Left ventricle myocardium inferior (tissue), 1 donor: ENCODE measurements at regions not wholly inside any gene's neighbourhood (a gene's known extent, or its start where the extent isn't known, plus 50 kb on each side); places are given as distances from the start of the nearest gene placed in this dataset.

Source experiments
- DNase-seq: peaks from one replicate; pipeline ENCODE4 v3.0.0-alpha.2; 2020
- H3K27ac ChIP-seq: fragments of 200-600 bp; replicated peaks from 2 replicates; pipeline ENCODE4 v1.8.0; 2021
- H3K27me3 ChIP-seq: fragments of 200-600 bp; 2 replicates; pipeline ENCODE4 v1.8.0; 2021; ENCODE audit warnings: low read depth
- H3K36me3 ChIP-seq: fragments of 200-600 bp; 2 replicates; pipeline ENCODE4 v1.8.0; 2021
- H3K4me1 ChIP-seq: fragments of 200-600 bp; 2 replicates; pipeline ENCODE4 v1.8.0; 2021
- H3K4me3 ChIP-seq: fragments of 200-600 bp; 2 replicates; pipeline ENCODE4 v1.8.0; 2021; ENCODE audit warnings: mild to moderate bottlenecking, moderate library complexity
- H3K9me3 ChIP-seq: fragments of 200-600 bp; replicated peaks from 2 replicates; pipeline ENCODE4 v1.8.0; 2021
- intact Hi-C: fragments of 100-400 bp; cut with micrococcal nuclease; formaldehyde crosslinking; loops from one replicate; pipeline ENCODE4 v1.11.0; 2022
- TF ChIP-seq, protein P1 (sequence below): fragments of 200-600 bp; IDR thresholded peaks from 2 replicates; pipeline ENCODE4 v1.8.0; 2021; ENCODE audit warnings: antibody characterized with exemption, mild to moderate bottlenecking, borderline replicate concordance
- donor health status: DM: no; HTN: yes; CAD: no; lungs with severe emphysema.

DNA sequence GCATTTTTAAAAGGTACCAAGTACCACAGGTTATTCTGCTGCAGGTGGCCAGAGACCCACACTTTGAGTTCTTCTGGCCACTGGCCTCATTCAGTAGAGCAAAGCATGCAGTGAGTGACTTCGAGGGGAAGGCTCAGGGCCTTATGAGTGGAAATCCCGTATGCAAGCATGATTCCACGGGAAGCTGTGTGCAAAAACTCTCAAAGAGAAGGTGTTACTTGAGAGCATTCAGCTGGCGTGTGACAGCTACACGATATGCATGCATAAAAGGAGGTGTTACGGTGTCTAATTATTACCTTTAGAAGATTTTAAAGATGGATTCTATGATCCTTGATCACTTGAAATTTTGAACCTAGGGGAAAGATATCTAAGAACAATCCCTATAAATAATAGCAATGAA is 160.3 kb downstream of the ENC1 start:
- intact Hi-C loops: no loop called here
- peaks cover 8% of the 10 kb centered on the region for H3K27me3 ChIP-seq
- no peak for DNase-seq
- no peak overlapping the region for H3K4me3 ChIP-seq
- TF ChIP-seq, protein P1, sequence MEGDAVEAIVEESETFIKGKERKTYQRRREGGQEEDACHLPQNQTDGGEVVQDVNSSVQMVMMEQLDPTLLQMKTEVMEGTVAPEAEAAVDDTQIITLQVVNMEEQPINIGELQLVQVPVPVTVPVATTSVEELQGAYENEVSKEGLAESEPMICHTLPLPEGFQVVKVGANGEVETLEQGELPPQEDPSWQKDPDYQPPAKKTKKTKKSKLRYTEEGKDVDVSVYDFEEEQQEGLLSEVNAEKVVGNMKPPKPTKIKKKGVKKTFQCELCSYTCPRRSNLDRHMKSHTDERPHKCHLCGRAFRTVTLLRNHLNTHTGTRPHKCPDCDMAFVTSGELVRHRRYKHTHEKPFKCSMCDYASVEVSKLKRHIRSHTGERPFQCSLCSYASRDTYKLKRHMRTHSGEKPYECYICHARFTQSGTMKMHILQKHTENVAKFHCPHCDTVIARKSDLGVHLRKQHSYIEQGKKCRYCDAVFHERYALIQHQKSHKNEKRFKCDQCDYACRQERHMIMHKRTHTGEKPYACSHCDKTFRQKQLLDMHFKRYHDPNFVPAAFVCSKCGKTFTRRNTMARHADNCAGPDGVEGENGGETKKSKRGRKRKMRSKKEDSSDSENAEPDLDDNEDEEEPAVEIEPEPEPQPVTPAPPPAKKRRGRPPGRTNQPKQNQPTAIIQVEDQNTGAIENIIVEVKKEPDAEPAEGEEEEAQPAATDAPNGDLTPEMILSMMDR: no peak
- no peaks in the 10 kb centered on the region for H3K9me3 ChIP-seq
- no peak overlapping the region for H3K27ac ChIP-seq
- no peaks in the 10 kb centered on the region for H3K36me3 ChIP-seq
- peaks cover 17% of the 10 kb centered on the region for H3K4me1 ChIP-seq

DNA sequence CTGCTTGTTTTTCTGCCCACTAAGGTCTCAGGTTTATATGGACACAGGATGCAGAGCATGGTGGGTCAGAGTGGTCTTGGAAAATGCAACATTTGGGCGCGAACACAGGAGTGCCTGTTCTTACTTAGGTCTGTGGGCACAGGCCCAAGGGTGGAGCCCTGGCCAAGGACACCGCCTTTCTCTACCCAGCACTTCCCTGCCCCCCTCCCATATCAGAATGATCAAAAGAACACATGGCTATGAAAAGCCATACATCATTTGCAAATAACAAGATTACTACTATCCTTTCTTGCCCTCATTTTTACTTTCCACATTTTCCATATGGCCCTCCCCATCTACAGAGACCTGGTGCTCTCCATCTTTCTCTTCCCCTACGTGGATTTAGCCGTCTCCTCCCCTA is 162.2 kb downstream of the ENC1 start:
- peaks cover 17% of the 10 kb centered on the region for H3K4me1 ChIP-seq

DNA sequence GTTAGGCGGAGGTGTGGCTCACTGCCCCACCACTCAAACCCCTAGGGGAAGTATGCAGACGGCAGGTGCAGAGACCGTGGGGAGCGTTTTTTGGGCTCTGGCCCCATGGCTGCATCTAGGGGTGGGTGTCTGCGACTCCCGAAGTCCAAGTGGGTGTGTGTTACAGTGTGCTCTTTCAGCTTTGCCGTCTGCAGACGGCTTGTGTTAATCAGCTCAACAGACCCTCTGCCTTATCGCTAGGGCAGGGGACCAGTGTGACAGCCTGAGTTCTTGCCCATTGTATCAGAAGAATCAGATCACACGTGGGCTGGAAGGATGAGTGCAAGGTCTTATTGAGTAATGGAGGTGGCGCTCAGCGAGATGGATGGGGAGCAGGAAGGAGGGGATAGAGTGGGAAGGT is 162.8 kb downstream of the ENC1 start:
- H3K9me3 ChIP-seq: no peaks in the 10 kb centered on the region
- no peaks in the 10 kb centered on the region for H3K36me3 ChIP-seq
- H3K27ac ChIP-seq: no peak overlapping the region
- H3K4me3 ChIP-seq: no peak overlapping the region
- H3K4me1 ChIP-seq: peaks cover 13% of the 10 kb centered on the region
- H3K27me3 ChIP-seq: peaks cover 8% of the 10 kb centered on the region
- TF ChIP-seq, protein P1: no peak
- no peak for DNase-seq
- intact Hi-C loops: no loop called here

More for the DNA sequence above, 162.2 kb downstream of the ENC1 start:
- H3K27me3 ChIP-seq: peaks cover 8% of the 10 kb centered on the region
- TF ChIP-seq, protein P1: no peak
- H3K9me3 ChIP-seq: no peaks in the 10 kb centered on the region
- no peak overlapping the region for H3K27ac ChIP-seq
- DNase-seq: no peak
- no peak overlapping the region for H3K4me3 ChIP-seq
- H3K36me3 ChIP-seq: no peaks in the 10 kb centered on the region
- intact Hi-C loops: no loop called here

DNA sequence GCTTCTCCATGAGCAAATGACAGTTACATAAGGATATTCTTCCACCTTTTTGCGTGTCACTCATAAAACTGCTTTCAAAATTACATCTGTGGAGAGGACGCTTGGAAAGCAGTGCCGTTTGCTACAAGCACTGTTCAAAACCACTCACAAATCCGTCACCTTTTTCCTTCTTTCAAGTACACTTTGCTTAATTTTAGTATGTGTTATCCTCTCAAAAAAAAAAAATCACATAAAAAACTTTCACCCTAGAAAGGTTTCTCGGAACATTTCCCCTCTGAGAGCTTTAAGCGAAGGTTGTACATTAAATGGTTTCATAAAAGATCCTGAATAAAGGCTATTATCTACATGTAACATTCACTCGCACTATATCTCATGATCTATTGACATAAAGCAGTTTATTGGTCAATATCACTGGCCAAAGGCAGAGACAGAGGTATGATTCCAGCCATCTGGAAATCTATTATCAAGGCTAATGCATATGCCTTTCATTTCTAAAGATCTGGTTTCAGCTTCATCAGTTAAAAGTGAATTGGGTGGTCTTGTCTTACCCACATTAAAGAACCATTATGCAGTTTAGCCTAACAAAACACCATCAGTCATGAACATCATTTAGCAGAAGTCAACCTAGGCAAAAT is 163.6 kb downstream of the ENC1 start:
- TF ChIP-seq, protein P1: no peak
- Histone ChIP-seq H3K4me3 (no peak overlapping the region), H3K36me3 (no peaks in the 10 kb centered on the region), H3K27ac (no peak overlapping the region), H3K4me1 (peaks cover 11% of the 10 kb centered on the region), H3K27me3 (peaks cover 8% of the 10 kb centered on the region), H3K9me3 (no peaks in the 10 kb centered on the region)
- intact Hi-C loops: no loop called here
- no peak for DNase-seq

DNA sequence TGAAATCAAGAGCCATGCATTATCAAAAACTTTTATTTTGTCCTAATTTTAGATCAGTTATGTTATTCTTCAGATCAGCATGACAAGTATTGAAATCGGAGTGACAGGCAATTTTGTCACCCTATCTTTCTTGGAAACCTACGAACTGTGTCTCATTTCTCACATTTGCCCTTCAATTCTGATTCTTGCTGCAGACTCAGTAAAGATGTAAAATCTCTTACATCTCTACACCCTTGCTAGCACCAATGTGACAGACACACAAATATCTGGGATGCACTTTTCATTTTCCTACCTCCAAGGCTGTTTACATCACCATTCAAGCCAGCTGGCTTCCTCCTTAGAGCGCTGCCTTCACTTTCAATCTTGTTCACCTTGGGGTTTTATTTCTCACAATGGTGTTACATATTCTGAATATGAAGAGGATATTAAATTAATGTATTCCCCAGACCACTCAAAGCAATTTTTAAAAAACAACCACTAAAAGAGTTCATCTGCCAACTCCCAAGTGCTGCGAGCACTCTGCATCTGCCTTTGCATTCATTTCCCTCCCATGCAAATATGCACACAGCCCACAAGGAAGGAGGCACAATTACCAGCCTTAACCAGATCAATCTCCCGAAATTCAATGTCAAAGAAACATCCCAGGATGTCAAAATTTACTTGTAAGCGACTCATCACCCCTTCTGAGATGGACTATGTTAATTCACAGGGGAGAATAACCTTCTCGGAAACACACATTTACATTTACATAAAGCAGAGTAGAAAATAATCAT is 164.3 kb downstream of the ENC1 start:
- intact Hi-C loops: no loop called here
- no peak for DNase-seq
- TF ChIP-seq, protein P1: no peak

More for the DNA sequence above, 164.3 kb downstream of the ENC1 start:
- H3K9me3 ChIP-seq: no peaks in the 10 kb centered on the region
- no peak overlapping the region for H3K27ac ChIP-seq
- H3K4me1 ChIP-seq: peaks cover 11% of the 10 kb centered on the region
- no peaks in the 10 kb centered on the region for H3K36me3 ChIP-seq
- peaks cover 8% of the 10 kb centered on the region for H3K27me3 ChIP-seq
- no peak overlapping the region for H3K4me3 ChIP-seq
